KMS-11 (cell line): ENCODE measurements at regions not wholly inside any gene's neighbourhood (a gene's known extent, or its start where the extent isn't known, plus 50 kb on each side); places are given as distances from the start of the nearest gene placed in this dataset.

ENCODE experiments used
- H2AFZ ChIP-seq: fragments of 200-600 bp; sonication (generic); 2 replicates; pipeline ENCODE4 v1.6.1; 2016; ENCODE audit warnings: antibody characterized with exemption, mixed run types, low read depth
- H3K27ac ChIP-seq: fragments of 200-600 bp; sonication (generic); 2 replicates; pipeline ENCODE4 v1.6.1; 2016; ENCODE audit warnings: mild to moderate bottlenecking, mixed run types
- H3K27me3 ChIP-seq: fragments of 200-600 bp; sonication (generic); 2 replicates; pipeline ENCODE4 v1.6.1; 2017; ENCODE audit warnings: mild to moderate bottlenecking, low read depth, mixed run types, moderate library complexity; ENCODE audit not compliant: insufficient read depth
- H3K36me3 ChIP-seq: fragments of 200-600 bp; sonication (generic); 2 replicates; pipeline ENCODE4 v1.6.1; 2017; ENCODE audit warnings: mild to moderate bottlenecking, mixed run types; ENCODE audit not compliant: insufficient read depth
- H3K4me1 ChIP-seq: fragments of 200-600 bp; sonication (generic); 2 replicates; pipeline ENCODE4 v1.6.1; 2016; ENCODE audit warnings: mild to moderate bottlenecking, low read depth, mixed run types; ENCODE audit not compliant: poor library complexity, severe bottlenecking
- H3K4me2 ChIP-seq: fragments of 200-600 bp; sonication (generic); 2 replicates; pipeline ENCODE4 v1.7.0; 2016; ENCODE audit warnings: mild to moderate bottlenecking, mixed run types
- H3K4me3 ChIP-seq: fragments of 200-600 bp; sonication (generic); IDR thresholded peaks from 2 replicates; pipeline ENCODE4 v1.6.1; 2017; ENCODE audit warnings: low read depth, low read length, mixed read lengths; ENCODE audit not compliant: insufficient read depth
- H3K79me2 ChIP-seq: fragments of 200-600 bp; sonication (generic); 2 replicates; pipeline ENCODE4 v1.6.1; 2016; ENCODE audit warnings: low read depth, mixed run types; ENCODE audit not compliant: insufficient read depth
- H3K9ac ChIP-seq: fragments of 200-600 bp; sonication (generic); 2 replicates; pipeline ENCODE4 v1.6.1; 2016; ENCODE audit warnings: mild to moderate bottlenecking, mixed run types
- H4K20me1 ChIP-seq: fragments of 200-600 bp; sonication (generic); 2 replicates; pipeline ENCODE4 v1.6.1; 2016; ENCODE audit warnings: mild to moderate bottlenecking, mixed run types; ENCODE audit not compliant: insufficient read depth
- TF ChIP-seq, protein P1 (sequence below): fragments of 200-600 bp; sonication (generic); conservative IDR thresholded peaks from 2 replicates; pipeline ENCODE4 v1.6.1; 2017; ENCODE audit warnings: low read depth, mild to moderate bottlenecking, antibody characterized with exemption, low read length, moderate library complexity, mixed read lengths

DNA sequence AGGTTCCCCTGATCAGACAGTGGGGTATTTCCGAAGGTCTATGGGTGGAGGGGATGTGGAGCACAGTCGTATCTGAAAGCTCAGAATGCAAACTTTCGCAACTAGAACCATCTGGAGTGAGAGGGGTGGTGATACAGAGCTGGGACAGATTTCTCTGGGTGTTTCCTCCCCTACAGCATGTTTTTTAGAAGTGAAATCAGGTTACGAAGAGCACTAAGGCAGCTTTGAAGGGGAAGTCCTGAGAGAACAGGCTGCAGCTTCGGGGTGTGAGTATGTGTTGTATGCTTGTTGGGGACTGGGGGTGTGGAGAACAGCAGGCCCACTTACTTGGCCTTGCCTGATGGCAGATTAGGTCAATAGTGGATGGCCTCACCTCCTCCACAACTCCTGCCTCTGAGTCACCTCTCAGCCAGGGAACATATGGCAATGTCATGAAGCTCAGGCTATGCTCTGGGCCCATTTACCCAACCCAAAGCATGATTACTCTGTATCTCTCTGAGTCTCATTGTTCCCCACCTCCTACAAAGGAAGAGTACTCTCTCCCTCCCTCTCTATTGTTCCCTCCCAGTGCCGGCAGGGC lies 107.2 kb upstream of the RASGRP1 start:
- TF ChIP-seq, protein P1, sequence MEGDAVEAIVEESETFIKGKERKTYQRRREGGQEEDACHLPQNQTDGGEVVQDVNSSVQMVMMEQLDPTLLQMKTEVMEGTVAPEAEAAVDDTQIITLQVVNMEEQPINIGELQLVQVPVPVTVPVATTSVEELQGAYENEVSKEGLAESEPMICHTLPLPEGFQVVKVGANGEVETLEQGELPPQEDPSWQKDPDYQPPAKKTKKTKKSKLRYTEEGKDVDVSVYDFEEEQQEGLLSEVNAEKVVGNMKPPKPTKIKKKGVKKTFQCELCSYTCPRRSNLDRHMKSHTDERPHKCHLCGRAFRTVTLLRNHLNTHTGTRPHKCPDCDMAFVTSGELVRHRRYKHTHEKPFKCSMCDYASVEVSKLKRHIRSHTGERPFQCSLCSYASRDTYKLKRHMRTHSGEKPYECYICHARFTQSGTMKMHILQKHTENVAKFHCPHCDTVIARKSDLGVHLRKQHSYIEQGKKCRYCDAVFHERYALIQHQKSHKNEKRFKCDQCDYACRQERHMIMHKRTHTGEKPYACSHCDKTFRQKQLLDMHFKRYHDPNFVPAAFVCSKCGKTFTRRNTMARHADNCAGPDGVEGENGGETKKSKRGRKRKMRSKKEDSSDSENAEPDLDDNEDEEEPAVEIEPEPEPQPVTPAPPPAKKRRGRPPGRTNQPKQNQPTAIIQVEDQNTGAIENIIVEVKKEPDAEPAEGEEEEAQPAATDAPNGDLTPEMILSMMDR, result no peak
- no peak overlapping the region for H2AFZ ChIP-seq
- no peak overlapping the region for H3K9ac ChIP-seq
- H3K79me2 ChIP-seq, result no peaks in the 10 kb centered on the region
- H3K4me1 ChIP-seq, result no peaks in the 10 kb centered on the region
- no peaks in the 10 kb centered on the region for H3K27me3 ChIP-seq
- H3K4me2 ChIP-seq, result no peak overlapping the region
- H3K36me3 ChIP-seq, result no peaks in the 10 kb centered on the region
- H3K27ac ChIP-seq, result no peak overlapping the region
- H3K4me3 ChIP-seq, result no peak overlapping the region
- no peaks in the 10 kb centered on the region for H4K20me1 ChIP-seq

DNA sequence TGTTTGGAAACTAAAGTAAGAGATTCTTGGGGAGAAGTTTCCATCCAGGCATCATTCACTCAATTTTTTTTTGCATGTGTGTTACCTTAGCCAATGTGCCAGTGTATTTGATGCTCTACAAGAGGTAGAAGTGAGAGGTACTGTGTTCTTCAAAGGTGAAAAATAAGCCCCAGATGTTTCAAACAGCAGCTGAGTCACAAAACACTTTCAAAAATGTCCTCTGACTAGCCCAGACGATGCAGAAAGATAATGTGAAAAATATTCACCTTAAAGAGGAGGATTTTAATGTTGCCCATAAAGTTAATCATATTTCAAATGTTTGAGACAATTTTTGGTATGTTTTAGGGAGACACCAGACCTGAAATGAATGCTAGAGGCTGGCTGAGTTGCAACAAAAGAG lies 107.7 kb upstream of the RASGRP1 start:
- TF ChIP-seq, protein P1, result no peak
- no peak overlapping the region for H3K4me3 ChIP-seq
- H3K27ac ChIP-seq, result no peak overlapping the region
- H2AFZ ChIP-seq, result no peak overlapping the region
- H3K36me3 ChIP-seq, result no peaks in the 10 kb centered on the region
- H3K4me2 ChIP-seq, result no peak overlapping the region
- H3K4me1 ChIP-seq, result no peaks in the 10 kb centered on the region
- no peaks in the 10 kb centered on the region for H3K27me3 ChIP-seq
- no peaks in the 10 kb centered on the region for H4K20me1 ChIP-seq
- H3K79me2 ChIP-seq, result no peaks in the 10 kb centered on the region
- no peak overlapping the region for H3K9ac ChIP-seq

DNA sequence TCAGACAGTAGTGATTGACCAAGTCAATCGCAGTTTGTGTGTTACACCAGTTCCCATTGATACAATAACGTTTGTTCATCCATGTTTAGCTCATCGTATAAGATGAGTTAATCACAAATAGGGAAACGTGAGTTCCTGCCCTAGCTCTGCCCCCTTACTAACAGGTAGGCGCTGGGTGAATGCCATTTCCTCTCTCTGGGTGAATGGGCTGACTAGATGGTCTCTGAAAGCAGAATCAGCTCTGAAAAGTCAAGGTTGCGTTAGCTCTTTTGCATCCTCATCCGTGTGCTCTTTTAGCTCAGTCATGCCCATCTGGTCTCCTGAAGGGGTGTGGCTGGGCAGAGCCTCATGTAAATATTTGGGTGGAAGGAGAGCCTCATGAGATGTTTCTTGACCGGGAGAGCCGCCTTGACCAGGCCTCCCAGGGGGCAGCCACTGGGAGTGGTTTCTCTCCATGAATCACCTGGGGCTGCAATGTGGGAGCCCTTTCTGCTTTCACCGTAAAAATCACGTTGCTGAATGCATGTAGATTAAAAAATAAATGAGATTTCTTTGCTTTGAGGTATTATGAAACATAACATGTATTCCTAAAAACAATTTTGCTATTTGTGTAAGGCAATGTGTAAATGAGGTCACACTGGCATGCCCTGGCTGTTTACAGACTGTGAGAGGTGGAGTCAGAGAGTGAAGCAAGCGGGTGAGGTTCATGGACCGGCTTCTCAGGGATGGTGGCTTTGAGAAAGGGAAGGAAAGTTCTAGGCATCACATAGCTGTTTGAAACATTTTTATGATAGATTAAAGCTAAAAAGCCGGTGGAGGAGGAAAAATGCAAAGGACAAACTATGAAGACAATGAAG lies 108.4 kb upstream of the RASGRP1 start:
- Histone ChIP-seq H3K9ac (no peak overlapping the region), H3K27me3 (no peaks in the 10 kb centered on the region), H3K4me1 (no peaks in the 10 kb centered on the region), H3K36me3 (no peaks in the 10 kb centered on the region), H3K4me3 (no peak overlapping the region), H4K20me1 (no peaks in the 10 kb centered on the region), H3K79me2 (no peaks in the 10 kb centered on the region), H2AFZ (no peak overlapping the region), H3K27ac (no peak overlapping the region), H3K4me2 (no peak overlapping the region)
- TF ChIP-seq, protein P1, result no peak

DNA sequence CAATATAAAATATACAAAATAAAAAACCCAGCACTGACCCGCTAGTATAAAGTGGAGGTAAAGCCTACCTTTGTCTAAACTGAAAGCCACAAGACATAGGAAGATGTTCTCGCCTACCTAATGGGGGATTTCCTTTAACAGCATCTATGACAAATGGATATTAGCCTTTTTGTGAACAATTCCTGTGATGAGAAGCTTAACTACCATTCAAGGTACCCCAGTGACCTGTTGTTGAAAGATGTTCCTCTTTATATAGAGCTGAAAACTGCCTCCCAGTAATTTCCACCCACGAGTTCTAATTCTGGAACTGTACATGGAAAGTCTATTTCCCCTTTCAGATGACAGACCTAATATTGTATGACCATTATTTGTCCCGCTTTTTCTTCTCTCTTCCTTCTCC lies 109.8 kb upstream of the RASGRP1 start:
- H3K36me3 ChIP-seq, result no peaks in the 10 kb centered on the region
- H3K27me3 ChIP-seq, result no peaks in the 10 kb centered on the region
- H2AFZ ChIP-seq, result no peak overlapping the region
- no peaks in the 10 kb centered on the region for H3K79me2 ChIP-seq
- TF ChIP-seq, protein P1, result no peak
- H3K27ac ChIP-seq, result no peak overlapping the region
- no peaks in the 10 kb centered on the region for H4K20me1 ChIP-seq
- no peak overlapping the region for H3K4me2 ChIP-seq
- no peaks in the 10 kb centered on the region for H3K4me1 ChIP-seq
- H3K9ac ChIP-seq, result no peak overlapping the region
- no peak overlapping the region for H3K4me3 ChIP-seq
